ENCODE measurements at regions not wholly inside any gene's neighbourhood (a gene's known extent, or its start where the extent isn't known, plus 50 kb on each side); places are given as distances from the start of the nearest gene placed in this dataset.
"Not testable (repeated sequence)": the region's sequence is repeated elsewhere in the genome, so short reads cannot be mapped to it uniquely, and the experiment has no call there.

DNA sequence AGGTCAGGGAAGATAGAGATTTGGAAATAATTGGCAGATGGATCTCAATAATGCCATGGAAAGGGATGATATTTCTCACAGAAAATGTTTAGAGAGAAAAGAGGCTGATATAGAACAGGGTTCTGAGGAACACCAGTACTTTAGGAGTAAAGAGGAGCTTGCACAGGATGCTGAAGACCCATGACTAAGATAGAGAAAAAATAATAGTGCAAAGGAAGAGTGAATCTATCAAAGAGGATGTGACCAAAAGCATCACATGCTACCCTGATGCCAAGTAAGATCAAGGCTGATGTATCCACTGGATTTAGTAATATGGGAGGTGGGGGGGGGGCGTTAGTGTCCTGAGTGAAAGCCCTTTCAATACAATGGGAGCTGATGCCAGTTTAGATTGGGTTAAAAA is 80.1 kb upstream of the NOTCH2NLA start:
- TF ChIP-seq POLR2A (IDR thresholded peaks at IDR 0.05; ENCODE audit: low read depth, low read length); CTCF (IDR thresholded peaks at IDR 0.05; ENCODE audit: extremely low read depth in 1 of 2, insufficient read depth in 1 of 2, low read depth in 1 of 2, low read length in 2 of 2); MYC (IDR thresholded peaks at IDR 0.05; ENCODE audit: low read depth, low read length); MAX (IDR thresholded peaks at IDR 0.05; ENCODE audit: insufficient read depth, insufficient read length); POLR2AphosphoS5 (IDR thresholded peaks at IDR 0.05; ENCODE audit: insufficient read depth, low read depth, low read length); GATA2 (IDR thresholded peaks at IDR 0.05; ENCODE audit: insufficient read depth, insufficient read length, low read depth, low read length); EZH2 (IDR thresholded peaks at IDR 0.05; ENCODE audit: borderline replicate concordance, low read depth, low read length, severe bottlenecking); FOS (IDR thresholded peaks at IDR 0.05; ENCODE audit: borderline replicate concordance, insufficient read depth, low read length); JUN (IDR thresholded peaks at IDR 0.05; ENCODE audit: borderline replicate concordance, insufficient read depth, insufficient read length, low read depth): not testable (repeated sequence)
